ENCODE measurements at regions not wholly inside any gene's neighbourhood (a gene's known extent, or its start where the extent isn't known, plus 50 kb on each side); places are given as distances from the start of the nearest gene placed in this dataset.

- TF ChIP-seq CTCF (conservative IDR thresholded peaks at IDR 0.05; ENCODE audit: low read depth in 2 of 2) (no peak), POLR2AphosphoS5 (IDR thresholded peaks at IDR 0.05; ENCODE audit: low read depth) (no peak), STAT1 (IDR thresholded peaks at IDR 0.05; ENCODE audit: unreplicated experiment) (no peak), JUNB (IDR thresholded peaks at IDR 0.05; ENCODE audit: unreplicated experiment) (no peak), EZH2phosphoT487 (IDR thresholded peaks at IDR 0.05; ENCODE audit: unreplicated experiment) (no peak), EZH2 (IDR thresholded peaks at IDR 0.05; ENCODE audit: low read depth, unreplicated experiment) (no peak), REST (IDR thresholded peaks at IDR 0.05; ENCODE audit: unreplicated experiment) (no peak), ETS1 (IDR thresholded peaks at IDR 0.05) (no peak), CREB1 (CRISPR knock-in tag; IDR thresholded peaks at IDR 0.05; ENCODE audit: low read depth) (no peak), ZNF462 (CRISPR knock-in tag; IDR thresholded peaks at IDR 0.05) (no peak)
These were observed 403.5 kb downstream of the ARL4A start for GRCh38 chr7:13090959-13091358.

Data from GM23338 (cell line).